ENCODE measurements at regions not wholly inside any gene's neighbourhood (a gene's known extent, or its start where the extent isn't known, plus 50 kb on each side); places are given as distances from the start of the nearest gene placed in this dataset.

DNA sequence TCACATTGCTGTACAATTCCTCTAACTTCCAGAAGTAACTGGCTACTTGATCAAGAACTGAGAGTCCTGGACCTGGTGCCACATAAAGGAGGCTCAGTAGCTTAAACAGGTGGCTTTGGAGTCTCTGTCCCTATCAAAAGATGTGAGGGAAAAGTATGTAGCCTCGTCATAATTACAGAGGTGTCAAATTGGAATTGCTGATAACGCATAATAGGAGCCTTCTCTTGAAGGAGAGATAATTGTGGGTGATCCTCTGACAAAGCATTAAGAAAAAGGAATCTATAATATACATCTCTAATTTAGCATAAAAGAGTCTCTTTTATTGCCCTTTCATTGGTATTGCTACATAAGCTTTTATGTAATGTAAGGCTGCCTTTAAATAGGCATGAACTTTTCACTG lies 1246.4 kb upstream of the CDH9 start:
- no peak for TF ChIP-seq CREB1 (IDR thresholded peaks at IDR 0.05)
- no peak for TF ChIP-seq POLR2AphosphoS5 (IDR thresholded peaks at IDR 0.05; ENCODE audit: low read depth, low read length)
- no peak for TF ChIP-seq MAX (IDR thresholded peaks at IDR 0.05)
- TF ChIP-seq TAF1 (IDR thresholded peaks at IDR 0.05; ENCODE audit: low read depth, low read length), result no peak
- TF ChIP-seq, protein P1, sequence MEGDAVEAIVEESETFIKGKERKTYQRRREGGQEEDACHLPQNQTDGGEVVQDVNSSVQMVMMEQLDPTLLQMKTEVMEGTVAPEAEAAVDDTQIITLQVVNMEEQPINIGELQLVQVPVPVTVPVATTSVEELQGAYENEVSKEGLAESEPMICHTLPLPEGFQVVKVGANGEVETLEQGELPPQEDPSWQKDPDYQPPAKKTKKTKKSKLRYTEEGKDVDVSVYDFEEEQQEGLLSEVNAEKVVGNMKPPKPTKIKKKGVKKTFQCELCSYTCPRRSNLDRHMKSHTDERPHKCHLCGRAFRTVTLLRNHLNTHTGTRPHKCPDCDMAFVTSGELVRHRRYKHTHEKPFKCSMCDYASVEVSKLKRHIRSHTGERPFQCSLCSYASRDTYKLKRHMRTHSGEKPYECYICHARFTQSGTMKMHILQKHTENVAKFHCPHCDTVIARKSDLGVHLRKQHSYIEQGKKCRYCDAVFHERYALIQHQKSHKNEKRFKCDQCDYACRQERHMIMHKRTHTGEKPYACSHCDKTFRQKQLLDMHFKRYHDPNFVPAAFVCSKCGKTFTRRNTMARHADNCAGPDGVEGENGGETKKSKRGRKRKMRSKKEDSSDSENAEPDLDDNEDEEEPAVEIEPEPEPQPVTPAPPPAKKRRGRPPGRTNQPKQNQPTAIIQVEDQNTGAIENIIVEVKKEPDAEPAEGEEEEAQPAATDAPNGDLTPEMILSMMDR (IDR thresholded peaks at IDR 0.05; ENCODE audit: control extremely low read depth in 1 of 3, insufficient read depth in 1 of 3, low read depth in 1 of 3, low read length in 3 of 3), result no peak
- no peak for TF ChIP-seq GABPA (IDR thresholded peaks at IDR 0.05; ENCODE audit: borderline replicate concordance, insufficient read depth, low read length)
- no peak for TF ChIP-seq RAD21 (IDR thresholded peaks at IDR 0.05 in 1 of 2, conservative IDR thresholded peaks at IDR 0.05 in 1 of 2; ENCODE audit: low read depth in 2 of 2, low read length in 2 of 2)
- no peak for TF ChIP-seq EZH2 (IDR thresholded peaks at IDR 0.05; ENCODE audit: low read depth, low read length, severe bottlenecking)
- TF ChIP-seq POLR2A (IDR thresholded peaks at IDR 0.05; ENCODE audit: control extremely low read depth in 1 of 2, low read depth in 2 of 2, low read length in 2 of 2), result no peak
- no peak for TF ChIP-seq EP300 (IDR thresholded peaks at IDR 0.05; ENCODE audit: borderline replicate concordance in 1 of 2, low read depth in 2 of 2, low read length in 2 of 2)
- TF ChIP-seq CBX5 (IDR thresholded peaks at IDR 0.05; ENCODE audit: low read depth, low read length), result no peak
- TF ChIP-seq SP1 (IDR thresholded peaks at IDR 0.05; ENCODE audit: low read depth, low read length), result no peak
- no peak for TF ChIP-seq TCF12 (IDR thresholded peaks at IDR 0.05; ENCODE audit: low read depth, low read length)
- no peak for TF ChIP-seq RFX5 (IDR thresholded peaks at IDR 0.05; ENCODE audit: borderline replicate concordance, low read depth, low read length)

Data from H1 (cell line).